PFSK-1 (cell line): ENCODE measurements at regions not wholly inside any gene's neighbourhood (a gene's known extent, or its start where the extent isn't known, plus 50 kb on each side); places are given as distances from the start of the nearest gene placed in this dataset.

Source experiments
- FOXP2 ChIP-seq: optimal IDR thresholded peaks from 2 replicates; pipeline ENCODE3; 2011; ENCODE audit warnings: borderline replicate concordance, control low read depth, inconsistent platforms; ENCODE audit not compliant: insufficient read depth; ENCODE audit errors: extremely low read length, extremely low read depth
- POLR2AphosphoS5 ChIP-seq: IDR thresholded peaks from 2 replicates; pipeline ENCODE4 v1.6.1; 2012; ENCODE audit warnings: low read depth, mild to moderate bottlenecking, control low read depth, low read length, moderate library complexity
- REST ChIP-seq, 2 experiments: IDR thresholded peaks; 2 replicates each; pipeline versions ENCODE4 v1.6.1 to v1.8.0; 2011 to 2012; ENCODE audit warnings: low read depth in 2 of 2, low read length in 2 of 2, control low read depth in 1 of 2, inconsistent platforms in 1 of 2, mild to moderate bottlenecking in 1 of 2, moderate library complexity in 1 of 2; ENCODE audit not compliant: insufficient read depth in 1 of 2
- SIN3A ChIP-seq: IDR thresholded peaks from 2 replicates; pipeline ENCODE4 v1.6.1; 2012; ENCODE audit warnings: mild to moderate bottlenecking, low read length, moderate library complexity, borderline replicate concordance; ENCODE audit not compliant: insufficient read depth
- TAF1 ChIP-seq: IDR thresholded peaks from 2 replicates; pipeline ENCODE4 v1.6.1; 2012; ENCODE audit warnings: low read length, control low read depth, borderline replicate concordance; ENCODE audit not compliant: insufficient read depth

- TF ChIP-seq POLR2AphosphoS5 (no peak), REST (IDR thresholded peaks at IDR 0.05; ENCODE audit: insufficient read depth in 1 of 2, low read depth in 2 of 2, low read length in 2 of 2) (no peak), SIN3A (no peak), TAF1 (no peak)
Measured at GRCh38 chr2:193520709-193521458, 1326.2 kb upstream of the TMEFF2 start.

- TF ChIP-seq FOXP2 (no peak), REST (IDR thresholded peaks at IDR 0.05; ENCODE audit: insufficient read depth in 1 of 2, low read depth in 2 of 2, low read length in 2 of 2) (no peak), SIN3A (no peak), TAF1 (no peak), POLR2AphosphoS5 (no peak)
Measured at GRCh38 chr2:193518041-193518817, 1323.5 kb upstream of the TMEFF2 start.

- no peak for TF ChIP-seq SIN3A
Measured at GRCh38 chr2:193517615-193518014, 1322.9 kb upstream of the TMEFF2 start.

- no peak for TF ChIP-seq REST (IDR thresholded peaks at IDR 0.05; ENCODE audit: insufficient read depth in 1 of 2, low read depth in 2 of 2, low read length in 2 of 2)
- no peak for TF ChIP-seq POLR2AphosphoS5
- no peak for TF ChIP-seq FOXP2
- no peak for TF ChIP-seq SIN3A
- no peak for TF ChIP-seq TAF1
Measured at GRCh38 chr2:193506035-193506434, 1311.3 kb upstream of the TMEFF2 start.

GRCh38 chr2:193505620-193506019 lies 1310.9 kb upstream of the TMEFF2 start:
- TF ChIP-seq REST (IDR thresholded peaks at IDR 0.05; ENCODE audit: insufficient read depth in 1 of 2, low read depth in 2 of 2, low read length in 2 of 2) (no peak), TAF1 (no peak), POLR2AphosphoS5 (no peak), FOXP2 (no peak), SIN3A (no peak)
